DND-41 (cell line): ENCODE measurements at regions not wholly inside any gene's neighbourhood (a gene's known extent, or its start where the extent isn't known, plus 50 kb on each side); places are given as distances from the start of the nearest gene placed in this dataset.

Experiments
- CTCF ChIP-seq: IDR thresholded peaks from 2 replicates; pipeline ENCODE4 v1.5.1; 2012; ENCODE audit warnings: borderline replicate concordance, low read length, moderate library complexity, mild to moderate bottlenecking; ENCODE audit not compliant: poor library complexity, severe bottlenecking; ENCODE audit errors: extremely low read depth
- EZH2 ChIP-seq: IDR thresholded peaks from 3 replicates; pipeline ENCODE4 v1.6.1; 2012; ENCODE audit warnings: borderline replicate concordance, low read depth, mild to moderate bottlenecking, moderate library complexity, low read length, inconsistent platforms; ENCODE audit not compliant: severe bottlenecking

GRCh38 chr1:18008081-18008480, 99.5 kb upstream of the IGSF21 start:
- TF ChIP-seq CTCF, result no peak
- no peak for TF ChIP-seq EZH2
